Activated CD8-positive, alpha-beta memory T cell treated with anti-CD3 and anti-CD28 coated beads, Interleukin-2, amount 10 ng/mL, durations not matched to agents 7 days and 5 days (primary cell): ENCODE measurements at regions not wholly inside any gene's neighbourhood (a gene's known extent, or its start where the extent isn't known, plus 50 kb on each side); places are given as distances from the start of the nearest gene placed in this dataset.
A peak's percentile ranks its signal among the peaks of the same experiment; 100 is the strongest.
"Not testable (repeated sequence)": the region's sequence is repeated elsewhere in the genome, so short reads cannot be mapped to it uniquely, and the experiment has no call there.

ENCODE experiments used
- ATAC-seq: fragments of 150-1000 bp; cut with Tn5 transposase; one replicate; pipeline ENCODE4 v1.10.0; 2021; ENCODE audit warnings: moderate library complexity
- CTCF ChIA-PET: fragments of 350-600 bp; sonication (Branson Sonifier 250); formaldehyde crosslinking; loops from one replicate; lab custom pipeline; 2021; ENCODE audit warnings: antibody characterized with exemption; lab: Charles Lee
- DNase-seq: peaks from one replicate; pipeline ENCODE4 v3.0.0-alpha.2; 2020
- H3K27ac Mint-ChIP-seq: one replicate; pipeline ENCODE4 v1.8.0; 2021; ENCODE audit warnings: mild to moderate bottlenecking, mixed read lengths
- H3K27me3 Mint-ChIP-seq: one replicate; pipeline ENCODE4 v1.8.0; 2021; ENCODE audit warnings: mixed read lengths
- H3K36me3 Mint-ChIP-seq: one replicate; pipeline ENCODE4 v1.8.0; 2021; ENCODE audit warnings: mild to moderate bottlenecking, mixed read lengths
- H3K4me1 Mint-ChIP-seq: one replicate; pipeline ENCODE4 v1.8.0; 2021; ENCODE audit warnings: mixed read lengths
- H3K4me3 Mint-ChIP-seq: one replicate; pipeline ENCODE4 v1.8.0; 2021; ENCODE audit warnings: mild to moderate bottlenecking, moderate library complexity, mixed read lengths
- H3K9me3 Mint-ChIP-seq: one replicate; pipeline ENCODE4 v1.8.0; 2022; ENCODE audit warnings: low read depth, mixed read lengths

DNA sequence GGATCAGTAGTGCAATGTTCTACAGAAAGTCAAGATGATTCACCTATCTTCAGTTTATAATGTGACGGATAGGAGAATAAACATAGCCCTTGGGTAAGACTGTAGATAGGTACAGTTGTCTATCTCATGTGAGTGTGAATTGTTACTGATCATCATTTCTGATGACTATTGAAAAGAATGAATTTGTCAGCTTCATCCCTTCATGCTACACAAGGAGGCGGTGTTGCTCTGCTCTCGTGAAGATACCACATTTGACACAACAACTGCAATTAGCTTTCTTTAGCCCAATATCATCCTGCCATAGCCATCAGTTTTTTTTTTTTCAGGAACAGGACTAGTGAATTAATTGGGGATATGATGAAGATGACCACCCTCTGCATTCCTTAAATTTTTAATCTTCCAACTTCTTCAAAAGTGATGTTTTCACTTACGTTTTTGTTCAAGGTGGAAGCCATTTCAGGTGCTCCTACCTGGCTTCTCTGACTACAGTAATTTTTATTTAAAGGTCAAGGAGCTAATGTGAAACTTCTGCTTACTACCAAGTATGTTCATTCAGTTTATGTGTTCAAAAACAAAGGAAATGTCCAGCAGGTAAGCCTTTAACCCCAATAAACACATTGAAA, 152.9 kb upstream of the MOCS2 start:
- no peak for ATAC-seq
- Mint-ChIP-seq H3K9me3 (no peaks in the 10 kb centered on the region), H3K4me3 (no peak overlapping the region), H3K27me3 (peaks cover 17% of the 10 kb centered on the region), H3K4me1 (no peaks in the 10 kb centered on the region), H3K36me3 (no peaks in the 10 kb centered on the region), H3K27ac (no peak overlapping the region)
- CTCF ChIA-PET, result no interaction called here
- DNase-seq, result no peak

DNA sequence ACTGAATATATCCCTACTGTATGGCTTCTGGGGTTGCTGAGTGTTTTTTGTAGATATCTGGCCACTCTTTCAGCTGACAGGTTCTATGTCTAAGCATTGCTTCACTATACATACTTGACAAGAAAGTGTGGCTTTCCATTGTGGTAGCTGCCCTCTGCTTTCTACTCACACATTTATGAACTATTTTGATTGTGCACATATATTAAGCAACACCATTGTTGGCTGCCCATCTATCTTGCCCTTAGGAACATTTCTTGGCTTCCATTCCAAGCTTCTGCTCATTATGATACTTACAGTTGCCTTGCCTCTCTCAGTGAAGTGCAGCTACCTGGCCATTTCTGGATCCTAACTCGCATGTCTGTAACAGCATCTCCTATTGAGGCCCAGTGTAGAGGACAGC, 153.6 kb upstream of the MOCS2 start:
- H3K9me3 Mint-ChIP-seq, result no peaks in the 10 kb centered on the region
- no peak for ATAC-seq
- DNase-seq, result no peak
- H3K27me3 Mint-ChIP-seq, result peaks cover 12% of the 10 kb centered on the region
- H3K27ac Mint-ChIP-seq, result no peak overlapping the region
- H3K4me3 Mint-ChIP-seq, result no peak overlapping the region
- CTCF ChIA-PET, result no interaction called here
- no peaks in the 10 kb centered on the region for H3K4me1 Mint-ChIP-seq
- no peaks in the 10 kb centered on the region for H3K36me3 Mint-ChIP-seq

DNA sequence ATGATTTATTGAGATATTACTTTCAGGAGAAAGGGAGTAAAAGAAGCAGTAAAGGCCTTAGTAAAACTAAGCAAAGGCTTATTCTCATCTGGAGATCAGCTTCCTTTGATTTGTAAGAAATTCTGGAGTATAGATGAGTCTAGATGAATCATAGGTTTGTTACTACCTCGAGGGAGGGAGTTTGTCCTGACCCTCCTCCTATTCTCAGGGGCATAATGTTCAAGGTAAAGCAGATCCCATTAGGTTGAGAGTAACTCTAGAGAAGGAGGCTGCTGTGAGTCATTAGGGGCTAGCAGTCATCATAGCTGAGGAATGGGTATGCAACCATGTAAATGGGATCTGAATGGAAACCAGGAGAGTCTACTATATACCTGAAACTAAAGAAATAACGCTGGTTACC, 155.5 kb upstream of the MOCS2 start:
- Mint-ChIP-seq H3K36me3 (no peaks in the 10 kb centered on the region), H3K9me3 (no peaks in the 10 kb centered on the region), H3K4me3 (no peak overlapping the region), H3K27ac (no peak overlapping the region), H3K4me1 (no peaks in the 10 kb centered on the region), H3K27me3 (peaks cover 8% of the 10 kb centered on the region)
- CTCF ChIA-PET, result no interaction called here
- no peak for ATAC-seq
- no peak for DNase-seq

DNA sequence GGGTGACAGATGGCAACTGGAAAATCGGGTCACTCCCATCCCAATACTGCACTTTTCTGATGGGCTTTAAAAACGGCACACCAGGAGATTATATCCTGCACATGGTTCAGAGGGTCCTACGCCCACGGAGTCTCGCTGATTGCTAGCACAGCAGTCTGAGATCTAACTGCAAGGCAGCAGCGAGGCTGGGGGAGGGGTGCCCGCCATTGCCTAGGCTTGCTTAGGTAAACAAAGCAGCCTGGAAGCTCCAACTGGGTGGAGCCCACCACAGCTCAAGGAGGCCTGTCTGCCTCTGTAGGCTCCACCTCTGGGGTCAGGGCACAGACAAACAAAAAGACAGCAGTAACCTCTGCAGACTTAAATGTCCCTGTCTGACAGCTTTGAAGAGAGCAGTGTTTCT, 158.7 kb upstream of the MOCS2 start:
- DNase-seq, H3K4me3 Mint-ChIP-seq, H3K36me3 Mint-ChIP-seq, H3K27ac Mint-ChIP-seq, ATAC-seq, CTCF ChIA-PET, H3K4me1 Mint-ChIP-seq, H3K9me3 Mint-ChIP-seq: not testable (repeated sequence)
- H3K27me3 Mint-ChIP-seq, result peaks cover 12% of the 10 kb centered on the region

DNA sequence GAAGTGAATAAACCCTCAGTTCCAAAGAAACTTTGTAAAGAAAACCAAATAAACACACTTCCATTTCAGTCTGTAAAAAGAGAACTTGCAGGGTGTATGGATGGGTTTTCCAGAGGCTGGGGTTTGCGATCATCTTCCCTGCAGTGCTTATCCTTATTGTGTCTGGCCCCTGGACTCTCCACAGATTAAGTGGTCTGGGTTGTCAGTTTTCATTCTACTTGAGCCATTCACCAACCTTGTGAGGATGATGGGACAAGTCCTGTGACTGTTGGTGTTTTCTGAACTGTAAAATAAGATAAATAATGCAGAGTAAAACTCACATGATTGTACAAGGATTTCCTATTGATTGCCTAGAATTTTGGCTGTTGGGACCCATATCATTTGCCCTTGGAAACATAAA, 166.1 kb upstream of the MOCS2 start:
- H3K27ac Mint-ChIP-seq, result no peak overlapping the region
- CTCF ChIA-PET, result no interaction called here
- H3K27me3 Mint-ChIP-seq, result peaks cover 5% of the 10 kb centered on the region
- no peak overlapping the region for H3K4me3 Mint-ChIP-seq
- no peaks in the 10 kb centered on the region for H3K36me3 Mint-ChIP-seq
- H3K4me1 Mint-ChIP-seq, result no peaks in the 10 kb centered on the region
- no peaks in the 10 kb centered on the region for H3K9me3 Mint-ChIP-seq
- no peak for DNase-seq
- ATAC-seq, result no peak

DNA sequence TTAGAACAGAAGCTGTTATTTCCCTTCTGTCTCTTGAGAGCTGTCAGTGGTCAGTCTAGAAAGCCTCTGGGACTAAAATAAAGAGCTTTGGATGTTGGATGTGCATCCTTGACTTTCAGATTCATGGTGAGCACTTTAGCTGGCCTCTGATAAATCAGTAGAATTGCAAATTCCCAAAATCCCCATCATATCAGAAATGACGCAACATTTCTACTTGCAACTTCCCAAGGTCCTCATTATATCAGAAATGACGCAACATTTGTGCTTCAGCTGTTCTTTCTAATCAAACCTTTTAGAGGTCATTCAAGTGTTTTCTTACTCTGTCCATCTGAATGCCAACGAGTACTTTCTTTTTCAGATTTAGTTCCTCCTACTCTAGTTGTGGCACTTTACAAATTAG, 167.3 kb upstream of the MOCS2 start:
- Mint-ChIP-seq H3K36me3 (no peaks in the 10 kb centered on the region), H3K9me3 (no peaks in the 10 kb centered on the region), H3K27me3 (peaks cover 2% of the 10 kb centered on the region), H3K4me1 (no peaks in the 10 kb centered on the region), H3K4me3 (no peak overlapping the region), H3K27ac (no peak overlapping the region)
- no peak for DNase-seq
- ATAC-seq, result no peak
- CTCF ChIA-PET, result no interaction called here

DNA sequence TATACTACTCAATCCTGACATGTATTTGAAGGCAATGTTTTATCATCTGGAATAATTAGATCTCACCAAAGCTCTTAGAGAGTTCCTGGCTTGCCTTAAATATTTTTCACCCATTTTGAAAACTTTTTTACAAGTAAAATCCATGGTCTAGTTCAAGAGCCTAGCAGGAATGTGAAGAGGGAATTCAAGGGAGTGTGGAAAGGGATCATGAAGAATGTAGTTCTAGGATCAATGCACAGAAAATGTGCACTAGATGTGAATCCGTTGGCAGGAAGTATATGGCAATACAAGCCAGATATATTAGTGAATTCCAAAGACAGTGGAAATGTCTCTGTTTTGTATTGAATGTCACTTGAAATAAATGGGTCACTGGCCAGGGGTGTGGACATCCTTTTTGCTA, 167.9 kb upstream of the MOCS2 start:
- Mint-ChIP-seq H3K9me3 (no peaks in the 10 kb centered on the region), H3K4me1 (no peaks in the 10 kb centered on the region), H3K27ac (no peak overlapping the region), H3K27me3 (peaks cover 2% of the 10 kb centered on the region), H3K4me3 (no peak overlapping the region), H3K36me3 (no peaks in the 10 kb centered on the region)
- CTCF ChIA-PET, result no interaction called here
- DNase-seq (no peak), ATAC-seq (no peak)

DNA sequence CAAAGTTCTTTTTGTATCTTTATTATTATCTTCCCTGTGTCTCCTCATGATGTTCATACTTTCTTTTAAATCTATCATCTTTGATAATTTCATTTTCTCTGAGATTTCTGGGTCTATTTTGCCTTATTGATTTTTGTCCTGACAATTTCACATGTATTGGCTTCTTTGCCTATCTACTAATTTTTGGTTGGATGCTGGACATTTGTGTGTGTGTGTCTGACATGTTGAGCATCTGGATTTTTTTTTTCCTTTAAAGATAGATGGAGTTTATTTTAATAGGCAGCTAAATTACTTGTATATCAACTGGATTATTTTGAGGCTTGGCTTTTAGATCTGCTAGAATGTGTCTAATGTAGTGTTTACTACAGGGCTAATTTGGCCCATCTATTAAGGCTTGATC, 178.0 kb upstream of the MOCS2 start:
- no peaks in the 10 kb centered on the region for H3K4me1 Mint-ChIP-seq
- H3K9me3 Mint-ChIP-seq, result peaks cover 2% of the 10 kb centered on the region
- CTCF ChIA-PET, result no interaction called here
- peaks cover 3% of the 10 kb centered on the region for H3K27me3 Mint-ChIP-seq
- H3K4me3 Mint-ChIP-seq, result no peak overlapping the region
- H3K36me3 Mint-ChIP-seq, result no peaks in the 10 kb centered on the region
- ATAC-seq (no peak), DNase-seq (no peak)
- H3K27ac Mint-ChIP-seq, result no peak overlapping the region

DNA sequence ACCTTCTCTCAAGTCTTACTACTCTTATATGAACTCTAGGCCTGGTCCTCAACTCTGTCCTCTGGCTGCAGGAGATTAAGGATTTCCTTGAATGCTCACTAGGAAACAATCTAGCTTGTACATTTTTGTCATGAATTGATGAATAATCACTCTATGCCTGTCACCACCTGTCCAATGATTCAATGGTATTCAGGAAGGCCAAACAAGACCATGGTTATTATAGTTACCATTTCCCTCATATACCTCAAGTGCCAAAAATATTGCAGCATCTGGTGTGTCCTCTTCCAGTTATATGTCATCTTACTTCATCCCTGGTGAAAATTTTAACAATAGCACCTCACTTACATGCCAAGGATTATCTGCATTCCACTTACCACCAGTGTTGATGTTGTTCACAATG, 179.0 kb upstream of the MOCS2 start:
- Mint-ChIP-seq H3K4me3 (no peak overlapping the region), H3K4me1 (no peaks in the 10 kb centered on the region), H3K27me3 (peaks cover 3% of the 10 kb centered on the region), H3K9me3 (peaks cover 2% of the 10 kb centered on the region), H3K27ac (no peak overlapping the region), H3K36me3 (no peaks in the 10 kb centered on the region)
- DNase-seq (no peak), ATAC-seq (no peak)
- CTCF ChIA-PET, result no interaction called here

DNA sequence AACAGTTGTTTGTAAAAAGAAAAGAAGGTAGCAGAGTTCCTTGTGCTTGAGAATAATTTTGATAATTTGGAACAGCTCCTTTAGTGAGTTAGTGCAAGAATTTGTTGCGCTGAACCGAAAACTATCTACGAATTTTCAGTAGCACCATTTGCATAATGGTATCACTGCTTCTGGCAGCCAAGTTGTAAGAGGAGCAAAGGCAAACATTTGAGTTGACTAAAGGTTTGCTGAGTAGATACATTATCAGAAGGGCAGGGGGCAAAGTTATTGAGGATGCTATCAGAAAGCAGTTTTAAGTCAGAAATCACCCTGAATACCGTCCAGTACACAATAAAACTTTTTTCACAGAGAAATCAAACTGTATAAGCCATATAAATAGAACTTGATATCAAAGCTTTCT, 181.5 kb upstream of the MOCS2 start:
- no peak for DNase-seq
- no peaks in the 10 kb centered on the region for H3K36me3 Mint-ChIP-seq
- CTCF ChIA-PET, result interaction anchor here (1.0 kb wide), 1 partner anchor 343 kb away, joined by 3 read pairs; no protein-coding TSS in a partner anchor
- no peak overlapping the region for H3K27ac Mint-ChIP-seq
- H3K4me3 Mint-ChIP-seq, result no peak overlapping the region
- H3K27me3 Mint-ChIP-seq, result peaks cover 8% of the 10 kb centered on the region
- ATAC-seq, result no peak
- no peaks in the 10 kb centered on the region for H3K4me1 Mint-ChIP-seq
- peaks cover 2% of the 10 kb centered on the region for H3K9me3 Mint-ChIP-seq

DNA sequence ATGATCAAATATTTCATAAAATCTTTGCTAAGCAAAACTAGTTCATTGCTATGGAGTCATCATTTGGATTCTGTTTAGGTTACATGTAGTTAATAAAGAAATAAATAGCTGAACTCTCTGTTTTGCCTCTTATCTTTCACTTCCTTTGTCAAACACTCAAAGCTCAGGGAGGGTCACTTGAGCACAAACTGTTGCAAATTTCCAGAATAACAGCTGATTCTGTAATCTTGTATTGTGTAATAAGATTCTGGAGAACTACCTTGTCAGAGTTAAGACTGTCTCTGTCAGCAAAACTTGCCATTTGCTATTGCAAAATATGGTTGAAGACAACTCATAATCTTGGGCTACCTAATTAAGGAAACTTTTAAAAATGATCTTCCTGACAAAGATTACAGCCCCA, 182.0 kb upstream of the MOCS2 start:
- CTCF ChIA-PET, result no interaction called here
- no peaks in the 10 kb centered on the region for H3K36me3 Mint-ChIP-seq

DNA sequence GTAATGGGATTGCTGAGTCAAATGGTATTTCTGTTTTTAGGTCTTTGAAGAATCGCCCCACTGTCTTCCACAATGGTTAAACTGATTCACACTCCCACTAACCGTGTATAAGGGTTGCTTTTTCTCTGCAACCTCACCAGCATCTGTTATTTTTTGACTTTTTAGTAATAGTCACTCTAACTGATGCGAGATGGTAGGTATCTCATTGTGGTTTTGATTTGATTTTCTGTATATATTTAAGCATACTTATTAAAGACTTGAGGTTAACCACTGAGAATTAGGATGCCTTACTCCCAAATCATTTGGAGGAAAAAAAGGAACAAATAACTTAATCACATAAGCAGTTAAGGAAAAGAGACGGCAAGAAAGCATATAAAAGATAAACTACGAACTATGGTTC, 181.6 kb upstream of the FST start:
- Mint-ChIP-seq H3K36me3 (no peaks in the 10 kb centered on the region), H3K27ac (no peak overlapping the region), H3K27me3 (peaks cover 8% of the 10 kb centered on the region), H3K9me3 (no peaks in the 10 kb centered on the region), H3K4me3 (no peak overlapping the region), H3K4me1 (peaks cover 8% of the 10 kb centered on the region)
- CTCF ChIA-PET, result no interaction called here
- DNase-seq, result no peak
- no peak for ATAC-seq

More for the DNA sequence above, 182.0 kb upstream of the MOCS2 start:
- DNase-seq (no peak), ATAC-seq (no peak)
- Mint-ChIP-seq H3K27me3 (peaks cover 8% of the 10 kb centered on the region), H3K4me3 (no peak overlapping the region), H3K4me1 (no peaks in the 10 kb centered on the region), H3K27ac (no peak overlapping the region), H3K9me3 (peaks cover 2% of the 10 kb centered on the region)

DNA sequence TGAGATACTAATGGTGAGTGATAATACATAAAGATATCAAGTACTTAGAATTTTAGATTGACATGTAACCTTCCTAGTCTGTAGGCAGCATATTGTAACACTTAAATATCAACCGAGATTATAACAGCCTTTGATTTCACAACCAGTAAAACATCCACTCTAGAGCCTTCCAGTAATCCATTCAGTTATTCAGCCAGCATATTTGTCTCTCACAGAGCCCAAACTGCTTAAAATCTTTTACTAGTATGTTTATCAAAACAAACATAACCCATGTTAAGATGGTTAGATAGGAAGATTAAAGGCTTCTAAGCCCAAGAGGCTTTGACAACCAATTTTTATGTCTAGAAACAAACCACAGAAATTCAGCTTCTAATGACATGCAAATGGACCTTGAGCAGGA, 177.9 kb upstream of the FST start:
- ATAC-seq (no peak), DNase-seq (no peak)
- Mint-ChIP-seq H3K36me3 (no peaks in the 10 kb centered on the region), H3K27ac (no peak overlapping the region), H3K27me3 (peaks cover 4% of the 10 kb centered on the region), H3K4me1 (peaks cover 8% of the 10 kb centered on the region), H3K4me3 (no peak overlapping the region), H3K9me3 (peaks cover 2% of the 10 kb centered on the region)
- CTCF ChIA-PET, result no interaction called here

DNA sequence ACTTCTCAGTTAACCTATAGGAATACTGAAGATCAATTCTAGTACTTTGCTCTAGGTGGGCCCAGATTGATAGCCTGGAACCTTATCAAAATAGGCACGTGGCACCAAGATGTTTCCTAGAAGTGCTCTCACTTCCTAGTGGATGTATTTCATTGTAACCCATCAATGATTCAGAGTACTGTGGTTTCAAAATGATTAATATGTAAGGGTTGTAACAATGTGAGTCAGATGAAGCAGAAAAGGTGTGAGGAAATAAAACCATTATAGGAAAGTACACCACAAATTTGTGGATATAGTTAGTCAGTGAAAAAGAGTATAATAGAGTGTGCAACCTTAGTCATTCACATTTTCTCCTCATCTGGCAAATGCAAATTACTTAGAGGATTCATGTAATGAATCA, 177.3 kb upstream of the FST start:
- Mint-ChIP-seq H3K27me3 (peaks cover 3% of the 10 kb centered on the region), H3K4me3 (no peak overlapping the region), H3K27ac (no peak overlapping the region), H3K4me1 (peaks cover 8% of the 10 kb centered on the region), H3K9me3 (peaks cover 2% of the 10 kb centered on the region), H3K36me3 (no peaks in the 10 kb centered on the region)
- CTCF ChIA-PET, result no interaction called here
- DNase-seq (no peak), ATAC-seq (peak; percentile 51)

DNA sequence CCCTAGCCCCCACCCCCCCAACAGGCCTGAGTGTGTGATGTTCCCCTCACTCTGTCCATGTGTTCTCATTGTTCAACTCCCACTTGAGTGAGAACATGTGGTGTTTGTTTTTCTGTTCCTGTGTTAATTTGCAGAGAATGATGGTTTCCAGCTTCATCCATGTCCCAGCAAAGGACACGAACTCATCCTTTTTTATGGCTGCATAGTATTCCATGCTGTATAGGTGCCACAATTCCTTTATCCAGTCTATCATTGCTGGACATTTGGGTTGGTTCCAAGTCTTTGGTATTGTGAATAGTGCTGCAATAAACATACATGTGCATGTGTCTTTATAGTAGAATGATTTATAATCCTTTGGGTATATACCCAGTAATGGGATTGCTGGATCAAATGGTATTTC, 175.1 kb upstream of the FST start:
- ATAC-seq, DNase-seq, H3K4me1 Mint-ChIP-seq, CTCF ChIA-PET, H3K4me3 Mint-ChIP-seq, H3K36me3 Mint-ChIP-seq, H3K9me3 Mint-ChIP-seq, H3K27ac Mint-ChIP-seq, H3K27me3 Mint-ChIP-seq: not testable (repeated sequence)
